ENCODE measurements at regions not wholly inside any gene's neighbourhood (a gene's known extent, or its start where the extent isn't known, plus 50 kb on each side); places are given as distances from the start of the nearest gene placed in this dataset.

GRCh38 chr12:43252585-43252984 is 299.4 kb downstream of the ADAMTS20 start:
- intact Hi-C loops (cut with micrococcal nuclease) (no loop called here), dilution Hi-C loops (cut with MboI; ENCODE audit: extremely low pct_ligation_motif_present, low sequenced_read_pairs) (no loop called here)
- Histone ChIP-seq H3K27ac (ENCODE audit: insufficient read depth, low read depth, low read length) (no peak overlapping the region), H3K4me2 (ENCODE audit: insufficient read depth, low read length) (no peak overlapping the region), H3K4me3 (replicated peaks in 1 of 3; ENCODE audit: insufficient read depth in 1 of 3, low read depth in 1 of 3, low read length in 3 of 3) (no peak overlapping the region), H3K9me3 (replicated peaks; ENCODE audit: control insufficient read depth, insufficient read depth, low read length) (no peaks in the 10 kb centered on the region), H3K9ac (replicated peaks; ENCODE audit: extremely low read depth, insufficient read depth, low read length) (no peak overlapping the region), H2AFZ (ENCODE audit: low read depth, low read length) (no peak overlapping the region), H3K4me1 (ENCODE audit: control insufficient read depth, extremely low read depth, insufficient read depth, low read length) (no peaks in the 10 kb centered on the region), H3K36me3 (ENCODE audit: control insufficient read depth in 2 of 2, extremely low read depth in 1 of 2, insufficient read depth in 2 of 2, low read length in 2 of 2) (no peaks in the 10 kb centered on the region), H4K20me1 (replicated peaks; ENCODE audit: control insufficient read depth, extremely low read depth, insufficient read depth, low read length) (no peaks in the 10 kb centered on the region), H3K9me1 (replicated peaks; ENCODE audit: control insufficient read depth, extremely low read depth, insufficient read depth, low read length) (no peaks in the 10 kb centered on the region), H3K79me2 (ENCODE audit: control insufficient read depth, insufficient read depth, low read length) (no peaks in the 10 kb centered on the region), H3K27me3 (ENCODE audit: control insufficient read depth in 2 of 2, insufficient read depth in 2 of 2, low read length in 2 of 2) (no peaks in the 10 kb centered on the region)
- ChIA-PET POLR2A (no interaction called here), CTCF (no interaction called here)
- BruUV-seq (replicated peaks) = no TSS peak
- TF ChIP-seq MAX (IDR thresholded peaks at IDR 0.05; ENCODE audit: insufficient read depth, insufficient read length) = no peak
- TF ChIP-seq JUN (IDR thresholded peaks at IDR 0.05; ENCODE audit: borderline replicate concordance, insufficient read depth, insufficient read length, low read depth) = no peak
- TF ChIP-seq FOS (IDR thresholded peaks at IDR 0.05; ENCODE audit: borderline replicate concordance, insufficient read depth, low read length) = no peak
- TF ChIP-seq GATA2 (IDR thresholded peaks at IDR 0.05; ENCODE audit: insufficient read depth, insufficient read length, low read depth, low read length) = no peak
- TF ChIP-seq EZH2 (IDR thresholded peaks at IDR 0.05; ENCODE audit: borderline replicate concordance, low read depth, low read length, severe bottlenecking) = no peak
- TF ChIP-seq, protein P1, sequence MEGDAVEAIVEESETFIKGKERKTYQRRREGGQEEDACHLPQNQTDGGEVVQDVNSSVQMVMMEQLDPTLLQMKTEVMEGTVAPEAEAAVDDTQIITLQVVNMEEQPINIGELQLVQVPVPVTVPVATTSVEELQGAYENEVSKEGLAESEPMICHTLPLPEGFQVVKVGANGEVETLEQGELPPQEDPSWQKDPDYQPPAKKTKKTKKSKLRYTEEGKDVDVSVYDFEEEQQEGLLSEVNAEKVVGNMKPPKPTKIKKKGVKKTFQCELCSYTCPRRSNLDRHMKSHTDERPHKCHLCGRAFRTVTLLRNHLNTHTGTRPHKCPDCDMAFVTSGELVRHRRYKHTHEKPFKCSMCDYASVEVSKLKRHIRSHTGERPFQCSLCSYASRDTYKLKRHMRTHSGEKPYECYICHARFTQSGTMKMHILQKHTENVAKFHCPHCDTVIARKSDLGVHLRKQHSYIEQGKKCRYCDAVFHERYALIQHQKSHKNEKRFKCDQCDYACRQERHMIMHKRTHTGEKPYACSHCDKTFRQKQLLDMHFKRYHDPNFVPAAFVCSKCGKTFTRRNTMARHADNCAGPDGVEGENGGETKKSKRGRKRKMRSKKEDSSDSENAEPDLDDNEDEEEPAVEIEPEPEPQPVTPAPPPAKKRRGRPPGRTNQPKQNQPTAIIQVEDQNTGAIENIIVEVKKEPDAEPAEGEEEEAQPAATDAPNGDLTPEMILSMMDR (IDR thresholded peaks at IDR 0.05; ENCODE audit: extremely low read depth in 1 of 2, insufficient read depth in 1 of 2, low read depth in 1 of 2, low read length in 2 of 2) = no peak
- TF ChIP-seq POLR2A (IDR thresholded peaks at IDR 0.05; ENCODE audit: low read depth, low read length) = no peak
- no peak for TF ChIP-seq POLR2AphosphoS5 (IDR thresholded peaks at IDR 0.05; ENCODE audit: insufficient read depth, low read depth, low read length)
- no peak for TF ChIP-seq MYC (IDR thresholded peaks at IDR 0.05; ENCODE audit: low read depth, low read length)
- FAIRE-seq = no peak
- DNase-seq (ENCODE audit: low read depth, low spot score) = no peak

Data from endothelial cell of umbilical vein (primary cell).